ENCODE measurements at regions not wholly inside any gene's neighbourhood (a gene's known extent, or its start where the extent isn't known, plus 50 kb on each side); places are given as distances from the start of the nearest gene placed in this dataset.

- H3K4me3 ChIP-seq (ENCODE audit: low read length in 2 of 2): no peak overlapping the region
- no peaks in the 10 kb centered on the region for H3K9me3 ChIP-seq (ENCODE audit: control insufficient read depth in 2 of 2, insufficient read depth in 1 of 2, low read length in 1 of 2)
- H3K36me3 ChIP-seq (ENCODE audit: control insufficient read depth in 2 of 2, insufficient read depth in 2 of 2, low read length in 1 of 2): no peaks in the 10 kb centered on the region
- no peaks in the 10 kb centered on the region for H3K27me3 ChIP-seq (ENCODE audit: control insufficient read depth in 2 of 2, insufficient read depth in 1 of 2, low read length in 1 of 2)
- DNase-seq (ENCODE audit: low read depth in 6 of 9, low spot score in 9 of 9): no peak
- no peak overlapping the region for H3K27ac ChIP-seq (ENCODE audit: low read depth in 1 of 2, low read length in 1 of 2)
- H3K4me1 ChIP-seq (ENCODE audit: control insufficient read depth in 2 of 2, insufficient read depth in 2 of 2, low read length in 2 of 2): no peaks in the 10 kb centered on the region
- WGBS: 89% methylated on average over 9 of the region's 9 CpGs
Measured at GRCh38 chr11:133693110-133693509, 152.2 kb downstream of the SPATA19 start.

- Histone ChIP-seq H3K36me3 (ENCODE audit: control insufficient read depth in 2 of 2, insufficient read depth in 2 of 2, low read length in 1 of 2) (no peaks in the 10 kb centered on the region), H3K27me3 (ENCODE audit: control insufficient read depth in 2 of 2, insufficient read depth in 1 of 2, low read length in 1 of 2) (no peaks in the 10 kb centered on the region), H3K4me3 (ENCODE audit: low read length in 2 of 2) (no peak overlapping the region), H3K4me1 (ENCODE audit: control insufficient read depth in 2 of 2, insufficient read depth in 2 of 2, low read length in 2 of 2) (no peaks in the 10 kb centered on the region), H3K27ac (ENCODE audit: low read depth in 1 of 2, low read length in 1 of 2) (no peak overlapping the region), H3K9me3 (ENCODE audit: control insufficient read depth in 2 of 2, insufficient read depth in 1 of 2, low read length in 1 of 2) (no peaks in the 10 kb centered on the region)
- DNase-seq (ENCODE audit: low read depth in 6 of 9, low spot score in 9 of 9): no peak
- 80% methylated on average over 8 of the region's 8 CpGs for WGBS
Measured at GRCh38 chr11:133692126-133692934, 153.0 kb downstream of the SPATA19 start.

- no peaks in the 10 kb centered on the region for H3K9me3 ChIP-seq (ENCODE audit: control insufficient read depth in 2 of 2, insufficient read depth in 1 of 2, low read length in 1 of 2)
- DNase-seq (ENCODE audit: low read depth in 6 of 9, low spot score in 9 of 9): no peak
- no peaks in the 10 kb centered on the region for H3K27me3 ChIP-seq (ENCODE audit: control insufficient read depth in 2 of 2, insufficient read depth in 1 of 2, low read length in 1 of 2)
- no peaks in the 10 kb centered on the region for H3K36me3 ChIP-seq (ENCODE audit: control insufficient read depth in 2 of 2, insufficient read depth in 2 of 2, low read length in 1 of 2)
- WGBS: 85% methylated on average over 5 of the region's 5 CpGs
- H3K4me1 ChIP-seq (ENCODE audit: control insufficient read depth in 2 of 2, insufficient read depth in 2 of 2, low read length in 2 of 2): no peaks in the 10 kb centered on the region
- no peak overlapping the region for H3K27ac ChIP-seq (ENCODE audit: low read depth in 1 of 2, low read length in 1 of 2)
- H3K4me3 ChIP-seq (ENCODE audit: low read length in 2 of 2): no peak overlapping the region
Measured at GRCh38 chr11:133687781-133688180, 155.5 kb upstream of the OPCML start.

GRCh38 chr11:133681901-133682300 lies 149.6 kb upstream of the OPCML start:
- DNase-seq (ENCODE audit: low read depth in 6 of 9, low spot score in 9 of 9): no peak
- H3K9me3 ChIP-seq (ENCODE audit: control insufficient read depth in 2 of 2, insufficient read depth in 1 of 2, low read length in 1 of 2): no peaks in the 10 kb centered on the region
- 20% methylated on average over 6 of the region's 6 CpGs for WGBS
- H3K4me3 ChIP-seq (ENCODE audit: low read length in 2 of 2): no peak overlapping the region
- peaks cover 0 to 4% of the 10 kb centered on the region in 2 donors for H3K27me3 ChIP-seq (ENCODE audit: control insufficient read depth in 2 of 2, insufficient read depth in 1 of 2, low read length in 1 of 2)
- H3K36me3 ChIP-seq (ENCODE audit: control insufficient read depth in 2 of 2, insufficient read depth in 2 of 2, low read length in 1 of 2): no peaks in the 10 kb centered on the region
- H3K4me1 ChIP-seq (ENCODE audit: control insufficient read depth in 2 of 2, insufficient read depth in 2 of 2, low read length in 2 of 2): no peaks in the 10 kb centered on the region
- H3K27ac ChIP-seq (ENCODE audit: low read depth in 1 of 2, low read length in 1 of 2): no peak overlapping the region

- H3K27me3 ChIP-seq (ENCODE audit: control insufficient read depth in 2 of 2, insufficient read depth in 1 of 2, low read length in 1 of 2): peaks cover 0 to 4% of the 10 kb centered on the region in 2 donors
- no peaks in the 10 kb centered on the region for H3K36me3 ChIP-seq (ENCODE audit: control insufficient read depth in 2 of 2, insufficient read depth in 2 of 2, low read length in 1 of 2)
- whole genome bisulfite sequencing: 95% methylated on average over 5 of the region's 5 CpGs
- H3K9me3 ChIP-seq (ENCODE audit: control insufficient read depth in 2 of 2, insufficient read depth in 1 of 2, low read length in 1 of 2): no peaks in the 10 kb centered on the region
- no peaks in the 10 kb centered on the region for H3K4me1 ChIP-seq (ENCODE audit: control insufficient read depth in 2 of 2, insufficient read depth in 2 of 2, low read length in 2 of 2)
- no peak overlapping the region for H3K27ac ChIP-seq (ENCODE audit: low read depth in 1 of 2, low read length in 1 of 2)
- no peak for DNase-seq (ENCODE audit: low read depth in 6 of 9, low spot score in 9 of 9)
- H3K4me3 ChIP-seq (ENCODE audit: low read length in 2 of 2): no peak overlapping the region
Measured at GRCh38 chr11:133679896-133680295, 147.6 kb upstream of the OPCML start.

- no peaks in the 10 kb centered on the region for H3K36me3 ChIP-seq (ENCODE audit: control insufficient read depth in 2 of 2, insufficient read depth in 2 of 2, low read length in 1 of 2)
- DNase-seq (ENCODE audit: low read depth in 6 of 9, low spot score in 9 of 9): no peak
- no peak overlapping the region for H3K4me3 ChIP-seq (ENCODE audit: low read length in 2 of 2)
- peaks cover 0 to 4% of the 10 kb centered on the region in 2 donors for H3K27me3 ChIP-seq (ENCODE audit: control insufficient read depth in 2 of 2, insufficient read depth in 1 of 2, low read length in 1 of 2)
- no peaks in the 10 kb centered on the region for H3K4me1 ChIP-seq (ENCODE audit: control insufficient read depth in 2 of 2, insufficient read depth in 2 of 2, low read length in 2 of 2)
- H3K9me3 ChIP-seq (ENCODE audit: control insufficient read depth in 2 of 2, insufficient read depth in 1 of 2, low read length in 1 of 2): no peaks in the 10 kb centered on the region
- WGBS: 95% methylated on average over 2 of the region's 2 CpGs
- H3K27ac ChIP-seq (ENCODE audit: low read depth in 1 of 2, low read length in 1 of 2): no peak overlapping the region
Measured at GRCh38 chr11:133678191-133678590, 145.9 kb upstream of the OPCML start.

- DNase-seq (ENCODE audit: low read depth in 6 of 9, low spot score in 9 of 9): no peak
Measured at GRCh38 chr11:133677387-133677786, 145.1 kb upstream of the OPCML start.

GRCh38 chr11:133676265-133676664 lies 144.0 kb upstream of the OPCML start:
- no peaks in the 10 kb centered on the region for H3K36me3 ChIP-seq (ENCODE audit: control insufficient read depth in 2 of 2, insufficient read depth in 2 of 2, low read length in 1 of 2)
- no peak overlapping the region for H3K27ac ChIP-seq (ENCODE audit: low read depth in 1 of 2, low read length in 1 of 2)
- no peak overlapping the region for H3K4me3 ChIP-seq (ENCODE audit: low read length in 2 of 2)
- no peaks in the 10 kb centered on the region for H3K9me3 ChIP-seq (ENCODE audit: control insufficient read depth in 2 of 2, insufficient read depth in 1 of 2, low read length in 1 of 2)
- no peaks in the 10 kb centered on the region for H3K4me1 ChIP-seq (ENCODE audit: control insufficient read depth in 2 of 2, insufficient read depth in 2 of 2, low read length in 2 of 2)
- no peak for DNase-seq (ENCODE audit: low read depth in 6 of 9, low spot score in 9 of 9)
- H3K27me3 ChIP-seq (ENCODE audit: control insufficient read depth in 2 of 2, insufficient read depth in 1 of 2, low read length in 1 of 2): no peaks in the 10 kb centered on the region
- 87% methylated on average over 1 of the region's 1 CpG for WGBS

More at GRCh38 chr11:133677387-133677786, 145.1 kb upstream of the OPCML start:
- WGBS: 71% methylated on average over 3 of the region's 3 CpGs
- Histone ChIP-seq H3K4me1 (ENCODE audit: control insufficient read depth in 2 of 2, insufficient read depth in 2 of 2, low read length in 2 of 2) (no peaks in the 10 kb centered on the region), H3K27me3 (ENCODE audit: control insufficient read depth in 2 of 2, insufficient read depth in 1 of 2, low read length in 1 of 2) (peaks cover 0 to 4% of the 10 kb centered on the region in 2 donors), H3K4me3 (ENCODE audit: low read length in 2 of 2) (no peak overlapping the region), H3K27ac (ENCODE audit: low read depth in 1 of 2, low read length in 1 of 2) (no peak overlapping the region), H3K36me3 (ENCODE audit: control insufficient read depth in 2 of 2, insufficient read depth in 2 of 2, low read length in 1 of 2) (no peaks in the 10 kb centered on the region), H3K9me3 (ENCODE audit: control insufficient read depth in 2 of 2, insufficient read depth in 1 of 2, low read length in 1 of 2) (no peaks in the 10 kb centered on the region)

GRCh38 chr11:133669371-133670053 lies 137.2 kb upstream of the OPCML start:
- 59% methylated on average over 12 of the region's 12 CpGs for WGBS
- Histone ChIP-seq H3K27ac (ENCODE audit: low read depth in 1 of 2, low read length in 1 of 2) (no peak overlapping the region), H3K4me1 (ENCODE audit: control insufficient read depth in 2 of 2, insufficient read depth in 2 of 2, low read length in 2 of 2) (no peaks in the 10 kb centered on the region), H3K27me3 (ENCODE audit: control insufficient read depth in 2 of 2, insufficient read depth in 1 of 2, low read length in 1 of 2) (no peaks in the 10 kb centered on the region), H3K4me3 (ENCODE audit: low read length in 2 of 2) (no peak overlapping the region), H3K9me3 (ENCODE audit: control insufficient read depth in 2 of 2, insufficient read depth in 1 of 2, low read length in 1 of 2) (no peaks in the 10 kb centered on the region), H3K36me3 (ENCODE audit: control insufficient read depth in 2 of 2, insufficient read depth in 2 of 2, low read length in 1 of 2) (no peaks in the 10 kb centered on the region)
- DNase-seq (ENCODE audit: low read depth in 6 of 9, low spot score in 9 of 9): no peak
